ENCODE measurements at regions not wholly inside any gene's neighbourhood (a gene's known extent, or its start where the extent isn't known, plus 50 kb on each side); places are given as distances from the start of the nearest gene placed in this dataset.

DNA sequence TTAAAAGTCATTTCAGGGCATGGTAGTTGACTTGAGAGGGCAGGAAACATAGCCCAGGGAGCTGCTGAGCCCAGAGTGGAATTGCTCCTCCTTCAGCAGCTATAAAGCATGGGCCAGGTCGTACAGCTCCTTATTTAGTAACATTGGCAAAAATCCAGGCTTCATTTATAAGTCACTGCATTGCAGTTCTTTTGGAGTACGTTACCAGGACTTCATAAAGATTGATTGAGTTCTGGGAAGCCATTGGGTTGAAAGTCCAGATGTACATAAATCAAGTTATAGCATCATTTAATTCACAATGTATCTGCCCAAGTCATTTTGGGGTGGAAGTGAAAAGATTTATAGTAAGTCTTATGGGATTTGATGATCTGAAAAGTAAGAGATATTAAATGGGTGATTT is 53.0 kb upstream of the ANKEF1 start:
- no peak for DNase-seq

DNA sequence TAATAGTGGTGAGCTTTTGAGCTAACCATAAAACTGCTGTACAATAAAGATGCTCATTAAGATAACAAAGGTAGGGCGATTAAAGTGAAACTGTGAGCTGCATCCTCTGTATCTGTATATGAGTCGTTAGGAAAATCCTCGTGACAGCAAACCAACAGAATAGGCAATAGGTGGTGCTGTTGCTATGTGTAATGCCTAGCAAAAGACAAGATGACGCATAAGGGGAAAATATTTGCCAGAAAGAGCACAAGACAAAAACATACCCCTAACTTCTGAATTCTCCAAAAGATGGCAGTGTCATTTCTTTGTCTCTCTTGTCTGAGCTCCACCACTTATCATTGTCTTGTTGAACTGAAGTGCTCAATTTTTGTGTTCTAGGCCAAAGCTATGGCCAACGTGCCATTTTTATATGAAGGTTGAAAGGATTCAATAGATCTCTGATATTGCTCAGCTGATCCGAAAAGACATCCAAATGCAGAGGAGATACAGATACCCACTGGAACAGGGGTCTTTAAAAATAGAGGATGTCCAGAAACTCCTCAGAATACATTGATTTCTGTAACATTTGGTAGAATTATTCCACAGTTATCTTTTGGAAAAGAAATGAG is 56.3 kb upstream of the ANKEF1 start:
- DNase-seq, result peak; percentile 88

DNA sequence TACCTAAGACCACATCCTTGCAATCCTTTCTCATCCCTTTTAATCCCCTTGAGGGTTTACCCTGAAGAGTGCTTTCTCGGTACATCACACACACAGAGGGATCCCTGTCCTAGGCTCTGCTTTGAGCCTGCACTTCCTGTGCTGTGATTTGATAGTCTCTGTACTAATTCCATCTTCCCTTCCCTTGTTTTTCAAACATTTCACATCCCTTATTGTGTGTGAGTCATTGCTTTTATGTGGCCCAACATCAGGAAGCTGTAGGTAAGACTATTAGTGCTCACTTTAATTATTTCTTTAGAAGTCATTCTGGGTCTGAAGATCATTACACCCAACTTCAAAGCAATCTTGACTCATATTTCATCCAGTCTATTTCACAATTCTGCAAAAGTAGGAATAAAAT is 57.2 kb upstream of the ANKEF1 start:
- DNase-seq, result no peak

DNA sequence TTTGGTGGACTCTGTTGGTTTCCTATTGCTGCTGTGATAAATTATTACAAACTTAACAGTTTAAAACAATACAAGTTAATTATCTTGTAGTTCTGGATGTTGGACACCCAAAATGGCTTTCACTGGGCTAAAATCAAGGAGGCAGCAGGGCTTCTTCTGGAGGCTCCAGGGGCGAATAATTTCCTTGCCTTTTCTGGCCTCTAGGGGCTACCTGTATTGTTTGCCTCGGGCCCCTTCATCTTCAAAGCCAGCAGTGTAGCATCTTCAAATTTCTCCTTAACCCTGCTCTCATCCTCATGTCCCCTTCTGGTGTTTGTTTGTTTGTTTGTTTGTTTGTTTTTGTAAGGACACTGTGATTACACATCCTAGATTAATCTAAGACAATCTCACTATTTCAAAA is 60.5 kb upstream of the ANKEF1 start:
- no peak for DNase-seq

DNA sequence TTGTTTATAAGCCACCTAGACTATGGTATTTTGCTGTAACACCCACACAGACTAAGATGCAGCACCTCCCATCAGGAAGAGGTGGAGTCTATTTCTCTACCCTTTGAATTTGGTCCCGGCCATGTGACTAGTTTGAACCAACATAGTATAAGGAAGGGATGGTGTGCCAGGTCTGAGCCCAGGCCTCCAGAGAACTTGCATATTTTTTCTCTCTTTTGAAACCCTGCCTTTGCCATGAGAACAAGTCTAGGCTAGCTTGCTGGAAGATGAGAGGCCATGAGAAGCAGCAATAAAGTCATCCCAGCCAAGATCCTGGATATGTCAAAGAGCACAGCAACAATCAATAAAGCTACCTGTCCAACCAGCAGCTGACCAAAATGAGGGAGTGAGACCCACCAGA is 63.0 kb upstream of the ANKEF1 start:
- DNase-seq, result no peak

DNA sequence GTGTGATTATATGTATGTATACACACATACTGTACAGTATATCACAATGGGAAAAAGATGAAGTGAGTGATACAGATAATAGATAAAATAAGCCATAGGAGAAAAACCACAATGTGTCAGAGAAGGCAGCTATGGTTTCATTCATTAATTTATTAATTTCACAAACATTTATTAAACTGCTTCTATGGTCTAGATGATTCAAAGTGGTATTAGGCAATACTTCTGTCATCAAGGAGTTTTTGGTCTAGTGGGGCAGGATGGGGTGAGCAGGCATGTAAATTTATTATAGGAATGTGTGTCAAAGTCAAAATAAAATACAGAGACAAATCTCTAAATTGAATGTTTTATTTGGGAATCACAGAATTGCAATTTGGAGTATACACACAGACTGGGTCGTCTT is 65.2 kb upstream of the ANKEF1 start:
- no peak for DNase-seq

DNA sequence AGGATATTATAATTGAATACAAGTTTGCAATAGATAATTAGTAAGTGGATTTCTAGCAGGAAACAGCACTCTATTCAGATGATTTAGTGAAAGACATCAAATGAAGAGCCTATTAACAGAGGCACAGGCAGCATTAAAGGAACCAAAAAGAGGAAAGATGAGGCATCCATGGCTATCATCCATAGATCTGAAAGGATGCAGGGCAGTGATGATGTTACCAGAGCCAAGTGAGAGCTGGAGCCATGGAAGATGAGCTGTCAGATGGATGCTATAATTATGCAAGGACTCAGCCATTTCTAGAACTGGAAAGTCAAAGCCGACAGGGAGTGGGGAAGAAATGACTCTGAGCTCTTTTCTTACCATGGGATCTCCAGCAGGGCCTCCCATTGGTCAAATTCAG is 66.8 kb upstream of the ANKEF1 start:
- no peak for DNase-seq

DNA sequence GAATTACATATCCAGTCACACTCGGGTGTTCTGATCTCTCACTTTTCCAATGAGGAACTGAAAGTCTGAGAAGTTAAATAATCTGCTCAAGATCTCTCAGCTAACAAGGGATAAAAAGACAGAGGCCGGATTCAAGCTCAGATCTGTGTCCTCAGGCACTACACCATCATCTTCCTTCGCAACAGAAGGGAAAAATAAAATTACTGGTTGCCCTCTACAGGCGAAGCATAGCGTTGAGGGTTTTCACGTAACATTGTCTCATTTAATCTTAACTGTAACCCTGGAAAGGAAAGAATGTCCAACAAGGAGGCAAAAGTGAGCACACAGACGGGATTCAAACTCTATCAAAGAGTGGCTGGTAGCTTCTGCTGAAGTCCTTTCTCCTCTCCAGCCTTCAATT is 67.8 kb upstream of the ANKEF1 start:
- no peak for DNase-seq

DNA sequence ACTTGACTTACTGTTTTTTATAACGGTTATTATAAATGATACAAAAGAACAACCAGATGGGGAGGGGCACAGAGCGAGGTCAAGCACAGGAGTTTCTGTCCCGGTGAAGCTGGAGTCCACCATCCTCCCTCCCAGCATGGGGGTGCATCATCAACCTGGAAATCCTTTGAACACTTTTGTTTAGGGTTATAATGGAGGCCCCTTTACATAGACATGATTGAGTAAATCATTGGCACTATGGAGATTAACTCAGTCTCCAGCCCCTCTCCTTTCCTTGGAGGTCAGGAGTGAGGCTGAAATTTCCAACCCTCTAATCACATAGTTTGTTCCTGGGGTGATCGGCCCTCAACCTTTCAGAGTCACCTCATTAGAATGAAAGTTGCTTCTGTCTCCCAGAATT is 71.8 kb upstream of the ANKEF1 start:
- no peak for DNase-seq

DNA sequence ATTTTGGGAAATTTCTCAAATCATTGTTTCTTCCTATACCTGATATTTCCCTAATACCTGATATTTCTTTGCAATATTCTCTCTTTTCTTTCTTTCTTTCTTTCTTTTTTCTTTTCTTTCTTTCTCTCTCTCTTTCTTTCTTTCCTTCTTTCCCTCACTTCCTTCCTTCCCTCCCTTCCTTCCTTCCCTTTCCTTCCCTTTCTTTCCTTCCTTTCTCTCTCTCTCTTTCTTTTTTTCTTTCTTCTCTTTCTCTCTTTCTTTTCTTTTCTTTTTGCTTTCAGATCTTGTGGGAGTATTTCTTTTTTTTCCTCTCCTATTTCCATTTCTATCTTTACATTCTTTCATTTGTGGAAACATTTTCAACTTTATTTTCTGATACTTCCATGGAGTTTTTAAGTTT is 76.1 kb upstream of the ANKEF1 start:
- no peak for DNase-seq

DNA sequence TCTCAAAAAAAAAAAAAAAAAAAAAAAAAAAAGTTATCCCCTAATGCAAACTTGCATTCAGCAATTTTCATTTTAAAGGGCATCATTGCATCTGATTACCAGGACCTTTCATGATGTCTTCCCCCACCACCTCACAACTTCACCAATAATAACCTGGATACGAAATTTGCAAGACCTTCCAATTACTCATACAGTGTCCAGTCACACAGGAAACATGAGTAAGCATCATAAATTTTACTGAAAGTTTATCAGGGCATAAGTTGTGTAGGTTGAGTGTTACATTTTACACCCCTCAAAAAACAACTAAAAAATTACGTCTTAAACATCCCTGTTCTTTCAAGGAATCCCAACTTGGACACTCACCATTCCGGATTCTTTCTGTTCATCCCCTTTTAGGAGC is 79.1 kb upstream of the ANKEF1 start:
- DNase-seq, result peak; percentile 21

DNA sequence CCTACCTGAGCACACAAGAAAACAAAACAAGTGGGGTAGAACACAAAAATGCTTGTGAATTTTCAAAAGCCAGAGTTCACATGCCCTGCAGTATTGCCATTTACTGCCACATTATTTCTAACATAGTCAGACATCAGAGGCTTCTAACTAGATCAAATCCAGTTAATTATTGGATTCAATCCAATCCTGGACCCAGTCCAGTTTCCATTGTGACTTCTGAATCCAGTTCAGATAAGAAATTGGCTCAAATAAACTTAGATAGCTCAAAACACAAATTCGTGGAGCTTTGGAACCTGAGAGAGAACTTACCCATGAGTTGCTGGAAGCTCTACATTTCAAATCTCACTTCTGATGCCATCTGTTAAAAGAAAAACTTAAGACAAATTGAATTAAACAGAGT is 85.2 kb upstream of the ANKEF1 start:
- DNase-seq, result no peak

DNA sequence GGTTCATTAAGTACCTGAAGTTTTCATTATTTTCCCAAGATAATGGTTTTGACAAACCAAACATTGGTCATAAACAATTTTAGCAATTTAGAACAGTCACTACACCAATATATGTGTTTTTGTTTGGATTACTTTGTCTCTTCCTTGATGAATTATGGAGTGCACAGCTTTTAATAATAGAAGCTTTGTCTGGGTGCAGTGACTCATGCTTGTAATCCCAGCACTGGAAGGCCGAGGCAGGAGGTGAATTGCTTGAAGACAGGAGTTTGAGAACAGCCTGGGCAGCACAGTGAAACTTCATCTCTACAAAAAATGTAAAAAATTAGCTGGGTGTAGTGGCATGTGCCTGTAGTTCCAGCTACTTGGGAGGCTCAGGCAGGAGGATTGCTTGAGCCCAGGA is 89.4 kb upstream of the ANKEF1 start:
- DNase-seq, result peak; percentile 32

DNA sequence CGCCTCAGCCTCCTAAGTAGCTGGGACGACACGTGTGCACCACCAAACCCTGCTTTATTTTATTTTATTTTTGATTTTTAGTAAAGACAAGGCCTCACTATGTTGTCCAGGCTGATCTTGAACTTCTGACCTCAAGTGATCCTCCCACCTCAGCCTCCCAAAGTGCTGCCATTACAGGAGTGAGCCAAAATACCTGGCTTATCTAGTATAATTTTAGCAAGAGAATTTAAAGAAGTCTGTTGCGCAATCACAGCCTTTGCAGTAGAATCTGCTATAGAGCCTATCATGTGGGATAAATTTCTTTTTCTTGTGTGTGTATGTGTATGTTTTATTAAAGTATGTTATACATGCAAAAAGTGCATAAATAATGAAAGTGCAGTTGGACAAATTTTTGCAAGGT is 92.1 kb upstream of the ANKEF1 start:
- DNase-seq, result no peak

DNA sequence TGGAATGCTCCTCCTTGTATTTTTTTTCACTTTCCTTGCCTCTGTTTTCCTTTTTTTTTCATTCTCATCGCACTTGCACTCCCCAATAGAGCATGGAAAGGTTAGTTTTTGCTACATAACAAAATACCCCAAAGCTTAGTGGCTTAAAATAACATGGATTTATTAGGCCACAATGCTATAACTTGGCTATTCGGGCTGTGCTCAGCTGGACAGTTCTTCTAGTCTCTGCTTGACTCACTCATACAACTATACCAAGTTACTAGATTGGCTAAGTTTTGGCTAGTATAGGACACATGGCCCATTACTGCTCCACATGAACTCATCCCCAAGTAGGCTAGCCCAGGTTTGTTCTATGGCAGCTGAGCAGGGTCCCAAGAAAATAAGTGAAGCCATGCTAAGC is 94.5 kb upstream of the ANKEF1 start:
- DNase-seq, result no peak

DNA sequence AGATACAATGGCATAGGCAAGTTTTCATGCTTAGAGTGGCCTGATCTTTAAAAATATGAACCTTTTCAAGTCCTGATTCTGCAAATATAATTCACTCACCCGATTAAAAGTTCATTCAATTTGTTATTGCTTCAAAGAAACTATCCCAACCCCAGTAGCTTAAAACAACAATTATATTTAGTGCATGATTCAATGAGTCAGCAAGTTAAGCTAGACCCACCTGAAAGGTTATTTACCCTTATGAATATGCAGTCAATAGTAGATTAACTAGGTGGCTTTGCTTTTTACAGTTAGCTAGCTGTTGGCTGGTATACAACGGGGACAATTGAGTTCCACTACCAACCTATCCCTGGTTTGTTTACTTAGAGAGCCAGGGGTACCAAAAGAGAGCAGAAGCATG is 95.6 kb upstream of the ANKEF1 start:
- no peak for DNase-seq

DNA sequence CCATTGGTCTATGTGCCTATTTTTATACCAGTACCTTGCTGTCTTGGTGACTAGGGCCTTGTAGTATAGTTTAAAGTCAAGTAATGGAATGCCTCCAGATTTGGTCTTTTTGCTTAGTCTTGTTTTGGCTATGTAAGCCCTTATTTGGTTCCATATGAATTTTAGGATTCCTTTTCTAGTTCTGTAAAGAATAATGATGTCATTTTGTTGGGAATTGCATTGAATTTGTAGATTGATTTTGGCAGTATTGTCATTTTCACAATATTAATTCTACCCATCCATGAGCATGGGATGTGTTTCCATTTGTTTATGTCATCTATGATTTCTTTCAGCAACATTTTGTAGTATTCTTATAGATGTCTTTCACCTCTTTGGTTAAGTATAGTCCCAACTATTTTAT is 96.4 kb upstream of the PAK5 start:
- DNase-seq, result no peak

DNA sequence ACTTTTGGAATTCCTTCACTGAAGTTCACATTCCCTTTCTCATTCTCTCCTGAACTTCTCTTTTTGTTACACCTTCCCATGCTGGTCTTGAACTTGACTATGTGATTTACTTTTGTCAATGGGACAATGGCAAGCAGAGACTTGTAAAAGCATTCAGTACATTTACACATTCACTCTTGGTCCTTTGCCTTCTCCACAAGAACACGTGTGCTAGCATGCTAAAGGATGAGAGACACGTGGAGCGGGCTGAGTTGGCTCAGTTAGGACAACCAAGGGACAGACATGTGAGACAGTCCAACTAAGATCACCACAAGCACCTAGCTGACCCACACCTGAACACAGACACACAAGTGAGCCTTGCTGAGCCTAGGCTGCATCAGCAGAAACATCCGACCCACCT is 91.3 kb upstream of the PAK5 start:
- no peak for DNase-seq

DNA sequence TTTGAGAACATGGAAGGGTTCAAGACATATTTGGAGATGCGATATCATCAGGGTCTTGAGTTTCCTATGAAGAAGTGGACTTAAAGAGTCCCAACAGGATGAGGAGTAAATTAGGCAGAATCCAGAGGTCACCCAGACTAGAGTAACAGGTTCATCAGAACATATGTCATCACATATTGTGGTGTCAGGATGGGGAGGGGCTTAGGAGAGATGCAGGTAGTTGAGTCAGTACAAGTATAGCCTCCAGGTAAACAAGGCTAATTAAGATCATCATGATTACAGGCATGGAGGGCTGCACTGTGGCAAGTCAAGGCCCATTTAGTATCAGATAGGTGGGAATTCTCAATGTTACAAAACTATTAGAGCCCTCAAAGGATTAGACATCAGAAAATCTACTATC is 90.1 kb upstream of the PAK5 start:
- DNase-seq, result no peak

DNA sequence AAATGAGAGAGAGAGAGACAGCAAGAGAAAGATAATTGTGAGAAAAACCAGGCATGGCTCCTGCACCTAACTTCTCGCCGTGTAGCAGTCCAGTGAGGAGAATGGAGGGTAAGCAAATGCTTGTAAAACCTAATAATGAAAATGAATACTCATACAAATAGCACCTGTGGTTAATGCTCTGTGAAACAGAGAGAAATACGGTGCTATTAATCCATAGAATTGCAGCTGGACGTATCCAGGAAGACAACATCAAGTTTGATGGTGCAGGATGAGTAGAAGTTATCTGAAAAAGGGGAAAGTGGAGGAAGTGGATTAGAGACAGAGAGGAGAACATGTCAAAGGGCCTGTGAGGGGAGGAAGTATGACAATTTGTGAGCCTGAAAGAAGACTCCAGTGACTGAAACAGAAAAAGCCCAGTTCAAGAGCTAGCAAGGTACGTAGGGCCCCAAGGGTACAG is 89.4 kb upstream of the PAK5 start:
- DNase-seq, result no peak

DNA sequence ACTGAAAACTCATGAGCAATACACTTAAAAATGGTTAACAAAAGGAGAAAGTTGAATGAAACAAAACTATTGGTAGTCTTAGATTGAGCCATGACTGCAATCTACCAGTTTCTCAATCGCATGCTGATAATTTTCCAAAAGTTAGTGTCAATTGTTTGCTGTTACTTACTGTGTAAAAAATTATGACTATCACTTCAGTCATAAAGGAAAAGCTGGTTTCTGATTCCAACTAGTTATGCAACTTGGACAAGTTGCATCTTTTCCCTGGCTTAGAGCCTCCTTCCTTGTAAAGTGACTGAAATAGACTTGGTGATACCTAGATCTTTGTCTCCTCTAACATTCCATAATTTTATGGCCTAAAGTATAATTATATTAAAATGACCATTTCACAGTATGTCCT is 88.3 kb upstream of the PAK5 start:
- no peak for DNase-seq

DNA sequence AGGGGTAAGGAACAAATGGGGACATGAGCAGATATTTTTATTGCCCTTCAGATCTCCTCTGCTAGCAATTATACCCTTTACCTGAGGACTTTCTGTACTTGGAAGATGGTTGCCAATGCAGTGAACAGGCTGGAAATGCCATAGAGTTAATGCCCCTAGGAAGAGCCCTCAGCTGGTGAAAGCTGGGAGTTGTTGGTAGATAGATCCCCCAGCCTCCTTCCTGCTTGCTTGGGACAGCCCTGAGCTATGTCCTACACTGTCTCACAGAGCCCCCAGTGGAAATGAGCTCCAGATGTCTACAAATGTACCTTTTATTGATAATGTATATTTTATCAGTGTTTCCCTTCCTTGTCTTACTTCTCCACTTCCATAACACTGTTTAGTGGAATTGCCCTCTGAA is 87.6 kb upstream of the PAK5 start:
- no peak for DNase-seq

DNA sequence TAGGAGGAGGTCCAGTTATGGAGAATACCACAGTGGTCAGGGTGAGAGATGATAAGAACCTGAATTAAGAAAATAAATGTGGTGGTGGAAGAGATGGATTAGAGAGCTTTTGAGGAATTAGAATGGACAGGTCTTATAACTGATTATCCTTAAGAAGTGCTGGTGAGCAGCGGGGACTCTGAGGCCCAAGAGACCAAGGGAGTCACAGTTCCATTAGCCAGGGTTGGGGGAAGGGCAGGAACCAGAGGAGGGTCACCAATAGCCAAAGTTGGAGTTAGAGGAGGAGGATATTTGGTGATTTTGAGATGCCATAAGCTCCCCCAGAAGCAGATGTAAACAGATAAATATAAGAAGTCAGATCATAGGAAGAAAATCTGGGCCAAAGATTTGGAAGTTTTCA is 87.1 kb upstream of the PAK5 start:
- DNase-seq, result no peak

DNA sequence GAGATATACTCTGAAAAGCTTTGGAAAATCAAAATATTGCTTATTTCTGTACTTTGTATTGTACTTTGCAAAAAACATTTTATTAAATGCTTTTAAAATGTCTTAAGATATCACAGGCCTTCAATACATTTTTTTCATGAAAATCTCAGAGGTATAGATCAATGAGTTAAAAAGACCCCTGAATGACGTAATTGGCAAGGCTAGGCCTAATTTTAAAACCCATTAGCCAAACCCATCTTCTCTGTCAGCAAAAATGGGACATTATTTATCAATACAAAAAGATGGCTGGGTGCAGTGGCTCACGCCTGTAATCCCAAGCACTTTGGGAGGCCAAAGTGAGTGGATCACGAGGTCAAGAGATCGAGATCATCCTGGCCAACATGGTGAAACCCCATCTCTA is 84.8 kb upstream of the PAK5 start:
- DNase-seq, result no peak

DNA sequence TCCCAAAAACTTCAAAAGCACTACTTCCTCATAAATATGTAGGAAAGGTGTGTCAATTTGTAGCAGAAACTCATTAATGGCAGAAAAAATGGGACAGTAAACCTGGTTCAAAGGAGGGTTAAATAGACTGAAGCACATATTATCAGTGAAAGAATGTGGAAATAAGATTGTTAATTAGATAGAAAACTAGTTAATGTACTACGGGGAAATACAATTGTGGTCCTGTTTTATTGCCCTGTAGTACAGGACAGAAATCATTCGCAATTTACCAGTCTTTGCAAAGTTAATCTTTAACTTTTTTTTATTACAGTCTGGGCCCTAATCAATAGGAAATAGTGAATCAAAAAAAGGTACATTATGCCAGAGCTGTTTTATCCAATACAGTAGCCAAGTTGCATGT is 82.0 kb upstream of the PAK5 start:
- no peak for DNase-seq
